HG03442 (cell line): ENCODE measurements at regions not wholly inside any gene's neighbourhood (a gene's known extent, or its start where the extent isn't known, plus 50 kb on each side); places are given as distances from the start of the nearest gene placed in this dataset.

ENCODE experiments used
- ATAC-seq: cut with Tn5 transposase; IDR thresholded peaks from one replicate; pipeline ENCODE4 v1.9.1; 2021; ENCODE audit warnings: mild to moderate bottlenecking, moderate library complexity; ENCODE audit not compliant: unreplicated experiment

DNA sequence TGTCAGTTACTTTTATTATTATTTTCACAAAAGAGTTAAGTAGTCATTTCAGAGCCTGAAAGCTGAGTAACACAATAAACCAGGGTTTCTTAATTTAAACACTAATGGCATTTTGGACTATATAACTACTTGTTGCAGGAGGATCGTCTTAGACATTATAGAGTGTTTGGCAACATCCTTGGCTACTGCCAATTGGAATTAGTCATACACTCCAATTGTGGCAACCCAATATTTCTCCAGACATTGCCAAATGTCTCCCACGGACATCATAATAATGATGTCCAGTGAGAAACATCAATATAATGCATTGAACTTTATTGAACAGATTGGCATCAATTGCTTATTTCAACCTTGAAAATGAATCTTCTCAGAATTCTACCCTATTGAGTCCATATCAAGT lies 441.9 kb upstream of the ADGRL4 start:
- no peak for ATAC-seq

DNA sequence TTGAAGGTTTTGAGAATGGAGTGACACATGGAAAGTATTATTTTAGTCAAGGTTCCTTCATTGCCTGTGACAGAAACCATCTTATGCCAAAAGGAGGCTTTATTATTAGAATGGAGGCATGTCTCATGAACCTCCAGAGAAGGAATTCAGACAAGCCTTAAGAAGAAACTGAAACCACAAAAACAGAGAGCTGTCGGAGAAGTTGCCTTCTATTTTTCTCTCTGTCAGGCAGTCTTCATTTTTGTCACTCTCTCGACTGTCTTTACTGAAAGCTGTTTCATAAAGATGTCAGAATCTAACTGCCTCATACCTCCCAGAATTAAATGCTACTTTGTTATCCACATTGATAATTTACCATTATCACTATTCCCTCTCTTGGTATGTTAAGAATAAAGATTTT lies 434.7 kb upstream of the ADGRL4 start:
- ATAC-seq, result no peak

DNA sequence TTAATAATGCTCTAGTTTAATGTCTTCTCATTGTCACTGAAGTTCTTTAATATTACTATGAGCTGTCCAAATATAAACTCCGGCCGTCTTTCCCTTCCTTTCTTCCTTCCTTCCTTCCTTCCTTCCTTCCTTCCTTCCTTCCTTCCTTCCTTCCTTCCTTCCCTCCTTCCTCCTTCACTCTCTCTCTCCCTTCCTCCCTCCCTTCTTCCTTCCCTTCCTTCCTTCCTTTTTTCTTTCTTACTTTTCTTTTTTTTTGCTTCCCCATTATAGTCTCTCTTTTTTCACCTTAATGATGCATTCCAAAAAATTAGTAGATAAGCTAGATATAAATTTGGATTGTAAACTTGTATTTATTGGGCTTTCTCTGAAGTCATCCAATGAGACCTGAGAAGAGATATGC lies 431.0 kb upstream of the ADGRL4 start:
- no peak for ATAC-seq

- ATAC-seq, result no peak
These were observed 424.8 kb upstream of the ADGRL4 start for GRCh38 chr1:79431340-79431739.

- no peak for ATAC-seq
These were observed 423.9 kb upstream of the ADGRL4 start for GRCh38 chr1:79430437-79430836.

DNA sequence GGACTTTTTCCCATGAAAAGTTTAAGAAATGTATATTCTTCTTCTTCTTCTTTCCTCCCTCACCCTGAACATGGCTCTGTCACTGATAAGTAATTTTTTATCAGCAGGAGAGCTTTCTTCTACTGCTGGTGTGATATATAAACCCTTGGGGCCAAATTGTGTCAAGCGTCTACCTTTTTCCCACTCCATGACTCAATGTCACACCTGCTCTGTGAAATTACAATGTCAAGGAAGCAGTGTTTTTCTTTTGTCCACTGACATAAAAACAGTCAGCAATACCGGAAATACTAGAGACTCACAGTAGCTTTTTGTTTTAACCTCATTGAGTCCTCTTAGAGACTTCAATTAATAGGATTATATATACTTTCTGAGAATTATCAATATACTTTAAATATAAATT lies 416.2 kb upstream of the ADGRL4 start:
- no peak for ATAC-seq

GRCh38 chr1:79398501-79398900 lies 392.0 kb upstream of the ADGRL4 start:
- ATAC-seq, result no peak

DNA sequence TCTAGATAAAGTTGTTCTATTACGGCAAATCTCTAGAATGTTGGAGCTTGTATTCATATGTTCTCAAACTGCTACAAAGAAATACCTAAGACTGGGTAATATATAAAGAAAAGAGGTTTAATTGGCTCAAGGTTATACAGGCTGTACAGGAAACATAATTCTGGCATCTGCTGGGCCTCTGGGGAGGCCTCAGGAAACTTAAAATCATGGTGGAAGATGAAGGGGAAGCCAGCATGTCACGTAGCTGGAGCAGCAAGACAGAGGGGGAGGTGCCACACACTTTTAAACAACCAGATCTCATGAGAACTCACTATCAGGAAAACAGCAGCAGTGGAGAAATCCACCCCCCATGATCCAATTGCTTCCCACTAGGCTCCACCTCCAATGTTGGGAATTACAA lies 390.4 kb upstream of the ADGRL4 start:
- no peak for ATAC-seq

GRCh38 chr1:79388694-79389361 lies 382.3 kb upstream of the ADGRL4 start:
- ATAC-seq, result no peak

DNA sequence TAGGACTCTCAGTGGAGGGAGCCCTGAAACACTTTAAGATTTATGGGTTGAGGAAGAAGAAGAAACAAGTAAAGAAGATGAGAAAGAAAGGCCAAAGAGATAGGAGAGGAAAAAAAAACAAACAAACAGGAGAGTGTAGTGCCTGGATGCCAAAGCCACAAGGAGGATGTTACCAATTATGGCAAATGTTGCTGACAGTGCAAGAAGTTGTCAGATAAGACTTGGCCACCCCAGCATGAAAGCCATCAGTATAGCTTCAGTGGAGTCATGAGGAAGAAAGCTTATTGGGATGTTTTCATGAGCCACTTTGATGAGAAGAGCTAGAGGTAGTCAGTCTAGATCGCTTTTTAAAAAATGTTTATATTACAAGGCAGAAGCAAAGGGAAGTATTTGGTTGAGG lies 380.2 kb upstream of the ADGRL4 start:
- no peak for ATAC-seq

- no peak for ATAC-seq
These were observed 373.5 kb upstream of the ADGRL4 start for GRCh38 chr1:79380078-79380477.

DNA sequence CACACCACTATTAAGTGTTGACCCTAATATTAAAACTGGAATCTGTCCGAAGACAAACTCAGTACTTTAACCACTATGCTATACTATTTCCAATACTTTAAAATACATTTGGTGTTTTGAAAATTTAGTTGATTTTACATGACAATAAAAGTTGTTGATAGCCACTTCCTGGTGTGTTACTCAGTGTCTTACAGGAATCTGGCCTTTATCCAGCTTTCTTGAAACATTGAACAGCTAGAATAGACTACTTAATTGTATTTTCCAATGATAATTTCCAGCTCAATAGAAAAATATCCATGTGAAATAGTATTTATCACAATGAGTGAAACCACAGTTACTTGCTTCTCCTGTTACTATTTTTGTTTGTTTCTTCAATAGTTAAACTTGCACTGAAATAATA lies 369.6 kb upstream of the ADGRL4 start:
- no peak for ATAC-seq

GRCh38 chr1:79375352-79375751 lies 368.8 kb upstream of the ADGRL4 start:
- no peak for ATAC-seq

- no peak for ATAC-seq
These were observed 367.9 kb upstream of the ADGRL4 start for GRCh38 chr1:79374397-79374796.

- no peak for ATAC-seq
These were observed 367.1 kb upstream of the ADGRL4 start for GRCh38 chr1:79373481-79374125.

- no peak for ATAC-seq
These were observed 365.3 kb upstream of the ADGRL4 start for GRCh38 chr1:79371802-79372201.

DNA sequence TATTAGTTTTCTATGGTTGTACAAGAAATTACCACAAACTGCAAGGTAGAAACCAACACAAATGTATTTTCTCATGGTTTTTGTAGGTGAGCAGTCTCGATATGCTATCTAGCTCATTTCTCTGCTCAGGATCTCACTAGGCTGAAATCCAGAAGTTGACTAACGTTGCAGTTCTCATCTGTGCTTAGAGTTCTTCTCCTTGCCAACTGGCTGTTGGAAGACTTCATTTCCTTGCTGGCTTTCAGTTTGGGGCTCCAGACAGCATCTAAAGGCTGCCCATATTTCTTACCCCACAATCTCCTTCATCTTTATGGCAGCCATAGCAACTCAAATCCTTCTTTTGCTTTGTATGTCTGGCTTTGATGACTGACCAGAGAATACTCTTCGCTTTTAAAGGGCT lies 362.6 kb upstream of the ADGRL4 start:
- ATAC-seq, result no peak

- ATAC-seq, result no peak
These were observed 358.4 kb upstream of the ADGRL4 start for GRCh38 chr1:79364896-79365295.

DNA sequence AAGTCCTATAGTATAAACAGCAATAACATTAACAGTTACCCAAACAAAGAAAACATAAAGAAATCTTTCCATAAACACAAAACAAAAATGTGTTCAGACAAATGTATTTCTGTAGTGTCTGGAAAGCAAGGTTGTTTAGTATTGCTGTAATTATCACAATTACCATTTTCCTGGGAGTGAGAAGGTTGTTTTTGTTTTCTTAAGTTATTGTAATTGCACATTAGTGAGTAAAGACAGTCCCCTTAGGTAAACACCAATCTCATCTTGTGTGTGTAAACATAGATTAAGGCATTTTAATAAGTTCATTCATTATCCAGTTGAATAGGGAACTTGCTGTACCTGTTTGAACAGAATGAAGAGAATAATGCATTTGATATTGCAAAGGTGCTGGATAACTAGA lies 356.9 kb upstream of the ADGRL4 start:
- no peak for ATAC-seq

DNA sequence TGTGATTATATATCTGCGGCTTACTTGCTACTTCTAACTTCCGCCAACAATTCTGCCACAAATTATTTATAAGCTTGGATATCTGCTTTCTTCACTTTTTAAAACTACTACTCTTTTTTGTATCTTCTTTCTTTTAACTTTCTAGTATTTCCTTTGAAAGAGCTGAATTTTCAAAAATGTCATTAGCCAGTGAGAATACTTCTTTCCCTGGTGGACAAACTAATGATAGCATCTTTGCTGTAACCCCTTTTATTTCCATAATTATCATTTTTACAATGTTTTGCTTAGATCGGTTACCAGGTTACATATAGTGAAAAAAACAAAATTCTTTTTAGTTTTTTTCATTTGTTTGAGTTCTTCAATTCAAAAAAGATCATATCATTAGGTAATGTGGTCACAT lies 355.9 kb upstream of the ADGRL4 start:
- ATAC-seq, result no peak

DNA sequence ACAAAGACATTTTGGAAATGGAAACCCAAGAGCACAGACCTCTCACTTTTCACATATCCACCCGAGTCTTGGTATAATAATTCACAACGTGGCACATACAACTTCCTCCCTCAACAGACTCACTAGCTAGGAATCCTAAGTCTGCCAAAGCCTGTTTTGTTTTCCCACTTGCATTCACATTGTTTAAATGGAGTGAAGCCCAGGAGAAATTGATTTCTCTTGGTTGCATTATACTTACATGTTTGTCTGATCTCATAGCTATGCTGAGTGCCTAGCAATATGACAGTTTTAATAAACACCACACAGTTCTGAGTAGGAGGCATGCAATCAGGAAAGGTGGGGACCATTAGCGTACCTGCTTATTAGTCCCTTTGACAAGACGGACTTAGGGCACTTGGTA lies 348.6 kb upstream of the ADGRL4 start:
- ATAC-seq, result no peak

- ATAC-seq, result no peak
These were observed 346.7 kb upstream of the ADGRL4 start for GRCh38 chr1:79353224-79353623.

GRCh38 chr1:79326875-79327274 lies 320.3 kb upstream of the ADGRL4 start:
- no peak for ATAC-seq
